SK-N-SH (cell line): ENCODE measurements at regions not wholly inside any gene's neighbourhood (a gene's known extent, or its start where the extent isn't known, plus 50 kb on each side); places are given as distances from the start of the nearest gene placed in this dataset.
A peak's percentile ranks its signal among the peaks of the same experiment; 100 is the strongest.

Experiments
- CTCF ChIA-PET: fragments of 300-600, 350-600 bp; formaldehyde crosslinking; extraction: SDS; loops from one replicate; lab custom pipeline; 2021; lab: Yijun Ruan, JAX
- POLR2A ChIA-PET: fragments of 350-600 bp; sonication (Branson Sonifier 250); formaldehyde crosslinking; extraction: SDS; loops from one replicate; lab custom pipeline; 2020; ENCODE audit warnings: antibody characterized with exemption, inconsistent platforms; lab: Yijun Ruan, JAX
- DNase-seq: peaks from one replicate; pipeline ENCODE4 v3.0.0; 2012
- H2AFZ ChIP-seq: fragments of 200-600 bp; sonication (generic); 2 replicates; pipeline ENCODE4 v1.8.1; 2016; ENCODE audit warnings: antibody characterized with exemption, mild to moderate bottlenecking, low read depth
- H3F3A ChIP-seq: fragments of 200-600 bp; sonication (generic); replicated peaks from 2 replicates; pipeline ENCODE3; 2016; ENCODE audit warnings: antibody characterized with exemption, mild to moderate bottlenecking; ENCODE audit not compliant: insufficient read depth
- H3K27ac ChIP-seq, 2 experiments: fragments of 200-500 bp in 1 of 2; fragments of 200-600 bp in 1 of 2; sonication (Bioruptor generic) in 1 of 2; sonication (generic), shearing (Covaris generic) in 1 of 2; 2 replicates each; pipeline versions ENCODE4 v1.5.1 to v1.6.1; 2014 to 2016; ENCODE audit warnings: low read depth in 2 of 2, inconsistent platforms in 1 of 2, low read length in 1 of 2, mild to moderate bottlenecking in 1 of 2, mixed read lengths in 1 of 2
- H3K27me3 ChIP-seq: fragments of 200-600 bp; sonication (generic), shearing (Covaris generic); 2 replicates; pipeline ENCODE4 v1.6.1; 2016; ENCODE audit warnings: mixed run types; ENCODE audit not compliant: insufficient read depth
- H3K36me3 ChIP-seq, 2 experiments: fragments of 200-500 bp in 1 of 2; fragments of 200-600 bp in 1 of 2; sonication (Bioruptor generic) in 1 of 2; sonication (generic) in 1 of 2; replicated peaks in 1 of 2; 2 replicates each; pipeline versions ENCODE3 to v1.5.1; 2014 to 2016; ENCODE audit warnings: low read length in 1 of 2, mild to moderate bottlenecking in 1 of 2; ENCODE audit not compliant: insufficient read depth in 2 of 2, control insufficient read depth in 1 of 2
- H3K4me1 ChIP-seq, 2 experiments: fragments of 200-500 bp in 1 of 2; fragments of 200-600 bp in 1 of 2; sonication (Bioruptor generic) in 1 of 2; sonication (generic), shearing (Covaris generic) in 1 of 2; 2 replicates each; pipeline versions ENCODE4 v1.5.1 to v1.6.1; 2014 to 2016; ENCODE audit warnings: low read depth in 1 of 2, low read length in 1 of 2, mixed run types in 1 of 2; ENCODE audit not compliant: insufficient read depth in 2 of 2, control insufficient read depth in 1 of 2
- H3K4me2 ChIP-seq: fragments of 200-600 bp; sonication (generic), shearing (Covaris generic); 2 replicates; pipeline ENCODE4 v1.6.1; 2017; ENCODE audit warnings: mixed run types
- H3K4me3 ChIP-seq, 2 experiments: fragments of 200-500 bp in 1 of 2; fragments of 200-600 bp in 1 of 2; sonication (Bioruptor generic) in 1 of 2; sonication (generic), shearing (Covaris generic) in 1 of 2; 2 replicates each; pipeline versions ENCODE4 v1.5.1 to v1.8.1; 2014 to 2016; ENCODE audit warnings: low read depth in 2 of 2, inconsistent platforms in 1 of 2, low read length in 1 of 2, mild to moderate bottlenecking in 1 of 2, mixed read lengths in 1 of 2, moderate library complexity in 1 of 2
- H3K79me2 ChIP-seq: fragments of 200-600 bp; sonication (generic); 2 replicates; pipeline ENCODE4 v1.8.1; 2017; ENCODE audit warnings: mild to moderate bottlenecking; ENCODE audit not compliant: insufficient read depth
- H3K9ac ChIP-seq: fragments of 200-600 bp; sonication (generic); 2 replicates; pipeline ENCODE4 v1.6.1; 2017; ENCODE audit warnings: mixed run types
- H3K9me2 ChIP-seq: fragments of 200-600 bp; sonication (generic); 2 replicates; pipeline ENCODE4 v1.6.1; 2017; ENCODE audit warnings: mixed run types
- H3K9me3 ChIP-seq: fragments of 200-600 bp; sonication (generic); 2 replicates; pipeline ENCODE4 v1.6.1; 2017; ENCODE audit warnings: mixed run types, mild to moderate bottlenecking, moderate library complexity
- H4K20me1 ChIP-seq: fragments of 200-600 bp; sonication (generic); 2 replicates; pipeline ENCODE4 v1.6.1; 2017; ENCODE audit warnings: mild to moderate bottlenecking, mixed run types; ENCODE audit not compliant: insufficient read depth
- CHD2 ChIP-seq: fragments of 150-350 bp; IDR thresholded peaks from 2 replicates; pipeline ENCODE4 v1.6.1; 2018; ENCODE audit warnings: low read length; ENCODE audit not compliant: partially characterized antibody
- FOXJ3 ChIP-seq: sonication (generic); formaldehyde crosslinking; IDR thresholded peaks from 2 replicates; pipeline ENCODE4 v1.5.1; 2020; ENCODE audit warnings: mild to moderate bottlenecking, missing genetic modification reagents
- FOXM1 ChIP-seq: IDR thresholded peaks from 2 replicates; pipeline ENCODE4 v1.4.0; 2012; ENCODE audit warnings: low read depth, mild to moderate bottlenecking
- GABPA ChIP-seq: IDR thresholded peaks from 2 replicates; pipeline ENCODE4 v1.4.0; 2012; ENCODE audit warnings: low read depth, mild to moderate bottlenecking
- IRF3 ChIP-seq: fragments of 150-350 bp; IDR thresholded peaks from 2 replicates; pipeline ENCODE4 v1.6.1; 2016; ENCODE audit warnings: mild to moderate bottlenecking, low read depth, low read length
- JUND ChIP-seq: IDR thresholded peaks from 2 replicates; pipeline ENCODE4 v1.4.0; 2012
- MAX ChIP-seq: IDR thresholded peaks from 2 replicates; pipeline ENCODE4 v1.4.0; 2012; ENCODE audit warnings: low read depth
- MXI1 ChIP-seq: IDR thresholded peaks from 2 replicates; pipeline ENCODE4 v1.6.1; 2012; ENCODE audit warnings: mild to moderate bottlenecking, low read depth, low read length, improper control_type of control experiment
- NRF1 ChIP-seq: IDR thresholded peaks from 2 replicates; pipeline ENCODE4 v1.6.1; 2012; ENCODE audit warnings: low read depth, mild to moderate bottlenecking, low read length
- PBX3 ChIP-seq: IDR thresholded peaks from 2 replicates; pipeline ENCODE4; 2012
- POLR2AphosphoS5 ChIP-seq: IDR thresholded peaks from 2 replicates; pipeline ENCODE4 v1.6.1; 2012; ENCODE audit warnings: low read depth, low read length
- RCOR1 ChIP-seq: fragments of 150-350 bp; IDR thresholded peaks from 2 replicates; pipeline ENCODE4 v1.6.1; 2017; ENCODE audit warnings: antibody characterized with exemption, low read length
- RFX5 ChIP-seq: IDR thresholded peaks from 2 replicates; pipeline ENCODE4 v1.6.1; 2012; ENCODE audit warnings: mild to moderate bottlenecking, improper control_type of control experiment, low read length
- SIN3A ChIP-seq: IDR thresholded peaks from 2 replicates; pipeline ENCODE4 v1.6.1; 2012; ENCODE audit warnings: low read depth, mild to moderate bottlenecking, low read length, moderate library complexity, borderline replicate concordance
- TEAD4 ChIP-seq: IDR thresholded peaks from 2 replicates; pipeline ENCODE4 v1.4.0; 2012; ENCODE audit warnings: mild to moderate bottlenecking, borderline replicate concordance; ENCODE audit not compliant: insufficient read depth
- YY1 ChIP-seq: IDR thresholded peaks from 2 replicates; pipeline ENCODE4 v1.4.0; 2012; ENCODE audit warnings: low read depth, mild to moderate bottlenecking
- ZBTB33 ChIP-seq: IDR thresholded peaks from 2 replicates; pipeline ENCODE4 v1.4.0; 2012; ENCODE audit warnings: low read depth, borderline replicate concordance
- WGBS: methylation state at CpG from one replicate; pipeline ENCODE4 v1.1.6; 2017; ENCODE audit warnings: low lambda C conversion rate; 5-methylcytosine and 5-hydroxymethylcytosine counted together

- no peak for DNase-seq
- H3K9me2 ChIP-seq = no peaks in the 10 kb centered on the region
- WGBS = 71% methylated on average over 5 of the region's 6 CpGs
- H3F3A ChIP-seq = no peaks in the 10 kb centered on the region
- no peak overlapping the region for H3K4me3 ChIP-seq
- H3K9me3 ChIP-seq = no peaks in the 10 kb centered on the region
- peak overlapping the region in 1 of 2 experiments; percentile 94; a peak in 2 of 4 replicates for H3K27ac ChIP-seq
- no peaks in the 10 kb centered on the region for H4K20me1 ChIP-seq
- no peak overlapping the region for H2AFZ ChIP-seq
- ChIA-PET CTCF (interaction anchor here (0.6 to 1.2 kb wide), 2 partner anchors 9 to 27 kb away, joined by 4 to 5 read pairs; no protein-coding TSS in a partner anchor), POLR2A (interaction anchor here (1.6 kb wide), 1 partner anchor 61 kb away, joined by 4 read pairs; the partner anchor contains the start of gene WAC)
- no peak overlapping the region for H3K4me2 ChIP-seq
- no peaks in the 10 kb centered on the region for H3K27me3 ChIP-seq
- no peaks in the 10 kb centered on the region for H3K79me2 ChIP-seq
- no peak overlapping the region for H3K9ac ChIP-seq
- no peaks in the 10 kb centered on the region for H3K36me3 ChIP-seq
- peaks cover 0 to 19% of the 10 kb centered on the region in 2 experiments; a peak in 2 of 4 replicates for H3K4me1 ChIP-seq
- no peak for TF ChIP-seq TEAD4
- TF ChIP-seq MAX = no peak
- no peak for TF ChIP-seq POLR2AphosphoS5
- TF ChIP-seq JUND = no peak
- no peak for TF ChIP-seq MXI1
- no peak for TF ChIP-seq FOXJ3 (CRISPR knock-in tag)
- no peak for TF ChIP-seq RCOR1
- TF ChIP-seq NRF1 = no peak
- no peak for TF ChIP-seq IRF3
- TF ChIP-seq CHD2 = no peak
- TF ChIP-seq GABPA = no peak
- TF ChIP-seq SIN3A = no peak
Measured at GRCh38 chr10:28471652-28472050, 61.3 kb upstream of the WAC start.

GRCh38 chr10:28478646-28479045, 54.3 kb upstream of the WAC start:
- no peaks in the 10 kb centered on the region for H4K20me1 ChIP-seq
- no peaks in the 10 kb centered on the region for H3K9me3 ChIP-seq
- H3K4me3 ChIP-seq = no peak overlapping the region
- H3F3A ChIP-seq = no peaks in the 10 kb centered on the region
- WGBS = 5% methylated on average over 1 of the region's 1 CpG
- H3K79me2 ChIP-seq = no peaks in the 10 kb centered on the region
- H3K4me1 ChIP-seq = peaks cover 0 to 5% of the 10 kb centered on the region in 2 experiments; a peak in 1 of 4 replicates
- H3K4me2 ChIP-seq = no peak overlapping the region
- no peak for DNase-seq
- no peaks in the 10 kb centered on the region; the same call in 1 of the 2 replicates for H3K27me3 ChIP-seq
- H2AFZ ChIP-seq = no peak overlapping the region
- CTCF ChIA-PET = interaction anchor here (0.8 to 2.4 kb wide), 3 partner anchors 11 to 50 kb away, joined by 3 to 6 read pairs (median 4); no protein-coding TSS in a partner anchor
- no peak overlapping the region for H3K27ac ChIP-seq
- TF ChIP-seq FOXM1 (no peak), YY1 (no peak), ZBTB33 (no peak), RFX5 (no peak), PBX3 (no peak)
- POLR2A ChIA-PET = no interaction called here
- H3K9me2 ChIP-seq = no peaks in the 10 kb centered on the region
- no peak overlapping the region for H3K9ac ChIP-seq
- no peaks in the 10 kb centered on the region for H3K36me3 ChIP-seq
